ENCODE measurements at regions not wholly inside any gene's neighbourhood (a gene's known extent, or its start where the extent isn't known, plus 50 kb on each side); places are given as distances from the start of the nearest gene placed in this dataset.

DNA sequence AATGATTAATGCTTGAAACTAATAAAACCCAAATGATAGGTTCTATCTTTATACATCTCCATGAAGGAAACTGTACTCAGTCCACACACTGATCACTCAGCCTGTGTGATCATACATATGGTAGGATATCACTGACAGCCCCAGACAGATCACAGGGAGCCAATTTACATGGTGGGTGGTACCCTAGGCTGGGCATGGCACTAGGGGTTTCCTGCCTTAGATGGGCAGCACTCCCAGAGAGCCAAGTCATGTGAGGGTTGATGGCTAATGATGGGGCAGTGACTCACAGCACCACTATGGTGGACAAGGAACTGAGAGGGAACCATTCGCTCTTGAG lies 89.6 kb upstream of the PTPRR start:
- TF ChIP-seq CTCF (conservative IDR thresholded peaks at IDR 0.05; ENCODE audit: low read depth, low read length) (no peak), EZH2 (IDR thresholded peaks at IDR 0.05; ENCODE audit: low read length, unreplicated experiment) (no peak), EZH2phosphoT487 (IDR thresholded peaks at IDR 0.05; ENCODE audit: borderline replicate concordance, low read length) (no peak)

All from PC-3 (cell line).